Liver (tissue), 8 donors: ENCODE measurements at regions not wholly inside any gene's neighbourhood (a gene's known extent, or its start where the extent isn't known, plus 50 kb on each side); places are given as distances from the start of the nearest gene placed in this dataset.

Source experiments
- DNase-seq: peaks from one replicate; pipeline ENCODE4 v3.0.0-alpha.2; 2017; ENCODE audit warnings: low spot score
- H3K27ac ChIP-seq, 2 donors: one replicate each; pipeline ENCODE4 v1.7.0; 2013; ENCODE audit warnings: inconsistent platforms in 2 of 2, low read length in 2 of 2, control low read depth in 1 of 2, low read depth in 1 of 2, mild to moderate bottlenecking in 1 of 2
- H3K27me3 ChIP-seq, 4 donors: one replicate each; pipeline versions ENCODE4 v1.6.1 to v1.7.0; 2013; ENCODE audit warnings: low read length in 3 of 4, inconsistent platforms in 1 of 4, mild to moderate bottlenecking in 1 of 4, moderate library complexity in 1 of 4; ENCODE audit not compliant: control insufficient read depth in 4 of 4, insufficient read depth in 4 of 4
- H3K36me3 ChIP-seq, 4 donors: one replicate each; pipeline versions ENCODE4 v1.6.1 to v1.7.0; 2013; ENCODE audit warnings: low read length in 3 of 4, mild to moderate bottlenecking in 3 of 4, low read depth in 1 of 4, moderate library complexity in 1 of 4; ENCODE audit not compliant: control insufficient read depth in 4 of 4, insufficient read depth in 3 of 4
- H3K4me1 ChIP-seq, 4 donors: one replicate each; pipeline versions ENCODE4 v1.6.1 to v1.7.0; 2013; ENCODE audit warnings: low read length in 3 of 4, mild to moderate bottlenecking in 3 of 4, moderate library complexity in 1 of 4; ENCODE audit not compliant: control insufficient read depth in 4 of 4, insufficient read depth in 4 of 4
- H3K4me3 ChIP-seq, 3 donors: one replicate each; pipeline versions ENCODE4 v1.6.1 to v1.7.0; 2013; ENCODE audit warnings: low read length in 3 of 3, control low read depth in 1 of 3, low read depth in 1 of 3, mild to moderate bottlenecking in 1 of 3
- H3K9ac ChIP-seq, 2 donors: one replicate each; pipeline ENCODE4 v1.7.0; 2013; ENCODE audit warnings: low read length in 2 of 2, mild to moderate bottlenecking in 2 of 2, moderate library complexity in 2 of 2, control low read depth in 1 of 2, low read depth in 1 of 2
- H3K9me3 ChIP-seq, 4 donors: one replicate each; pipeline versions ENCODE4 v1.6.1 to v1.7.0; 2013; ENCODE audit warnings: low read length in 3 of 4; ENCODE audit not compliant: control insufficient read depth in 4 of 4
- EGR1 ChIP-seq, 2 donors: IDR thresholded peaks; 2 replicates each; pipeline ENCODE4 v1.6.1; 2016 to 2018; ENCODE audit warnings: antibody characterized with exemption in 2 of 2, low read depth in 2 of 2
- FOXA1 ChIP-seq: IDR thresholded peaks from 2 replicates; pipeline ENCODE4 v1.6.1; 2016; ENCODE audit warnings: antibody characterized with exemption
- FOXA2 ChIP-seq: IDR thresholded peaks from 2 replicates; pipeline ENCODE4 v1.6.1; 2016; ENCODE audit warnings: antibody characterized with exemption
- GABPA ChIP-seq, 2 donors: IDR thresholded peaks in 1 of 2; conservative IDR thresholded peaks in 1 of 2; 2 replicates each; pipeline ENCODE4 v1.6.1; 2016; ENCODE audit warnings: antibody characterized with exemption in 2 of 2, mild to moderate bottlenecking in 1 of 2, moderate library complexity in 1 of 2
- HNF4A ChIP-seq, 2 donors: conservative IDR thresholded peaks; 2 replicates each; pipeline ENCODE4 v1.6.1; 2016; ENCODE audit warnings: antibody characterized with exemption in 2 of 2, mild to moderate bottlenecking in 2 of 2
- HNF4G ChIP-seq: IDR thresholded peaks from 2 replicates; pipeline ENCODE4 v1.6.1; 2016; ENCODE audit warnings: antibody characterized with exemption
- JUND ChIP-seq, 2 donors: IDR thresholded peaks; 2 replicates each; pipeline ENCODE4 v1.6.1; 2016; ENCODE audit warnings: antibody characterized with exemption in 2 of 2
- NR2F2 ChIP-seq: IDR thresholded peaks from 2 replicates; pipeline ENCODE4 v1.6.1; 2016; ENCODE audit warnings: antibody characterized with exemption
- RAD21 ChIP-seq, 2 donors: IDR thresholded peaks; 2 replicates each; pipeline ENCODE4 v1.6.1; 2016; ENCODE audit warnings: antibody characterized with exemption in 2 of 2, mild to moderate bottlenecking in 2 of 2
- RXRA ChIP-seq, 2 donors: IDR thresholded peaks; 2 replicates each; pipeline ENCODE4 v1.6.1; 2017 to 2018; ENCODE audit warnings: antibody characterized with exemption in 2 of 2, mild to moderate bottlenecking in 1 of 2
- SP1 ChIP-seq: IDR thresholded peaks from 2 replicates; pipeline ENCODE4 v1.6.1; 2018; ENCODE audit warnings: antibody characterized with exemption, mild to moderate bottlenecking
- TAF1 ChIP-seq: conservative IDR thresholded peaks from 2 replicates; pipeline ENCODE4 v1.6.1; 2016; ENCODE audit warnings: antibody characterized with exemption, mild to moderate bottlenecking
- YY1 ChIP-seq: IDR thresholded peaks from 2 replicates; pipeline ENCODE4 v1.6.1; 2016; ENCODE audit warnings: antibody characterized with exemption, mild to moderate bottlenecking
- WGBS: extraction: QIAGEN DNeasy Blood & Tissue Kit; methylation state at CpG from one replicate; pipeline ENCODE4 v1.1.7; 2013; 5-methylcytosine and 5-hydroxymethylcytosine counted together
- TF ChIP-seq, protein P1 (sequence below): IDR thresholded peaks from 2 replicates; pipeline ENCODE4 v1.6.1; 2016; ENCODE audit warnings: antibody characterized with exemption, mild to moderate bottlenecking
- TF ChIP-seq, protein P2 (sequence below): fragments of 150-350 bp; IDR thresholded peaks from 2 replicates; pipeline ENCODE4 v1.5.1; 2017; ENCODE audit warnings: improper control_type of control experiment, low read depth, low read length; ENCODE audit not compliant: missing input control
- TF ChIP-seq, protein P3 (sequence below): IDR thresholded peaks from 2 replicates; pipeline ENCODE4 v1.6.1; 2016; ENCODE audit warnings: antibody characterized with exemption
- TF ChIP-seq, protein P4 (sequence below): IDR thresholded peaks from 2 replicates; pipeline ENCODE4 v1.6.1; 2016; ENCODE audit warnings: antibody characterized with exemption
- donor health status: healthy.
- donor health status: healthy.
- donor health status: healthy.
- donor health status: healthy.
- donor health status: healthy.

DNA sequence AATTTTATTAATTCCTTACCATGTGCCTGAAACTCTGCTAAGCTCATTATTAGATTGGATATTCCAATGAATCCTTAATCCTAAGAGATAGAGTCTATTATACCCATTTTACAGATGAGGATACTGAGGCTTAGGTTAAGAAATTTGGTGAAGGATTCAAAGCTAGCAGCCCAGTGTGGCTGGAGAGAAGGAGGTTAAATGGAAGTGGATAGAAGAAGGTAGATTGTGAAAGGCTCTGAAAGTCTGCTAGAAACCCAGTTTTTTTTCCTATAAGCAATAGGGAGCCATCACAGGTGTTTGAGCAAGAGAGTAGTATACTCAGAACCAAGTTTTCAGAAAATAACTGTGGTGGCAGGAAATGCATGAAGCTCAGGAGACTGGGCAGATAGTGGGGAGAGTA lies 265.8 kb upstream of the NEBL start:
- TF ChIP-seq SP1 (no peak), FOXA2 (no peak), RAD21 (IDR thresholded peaks at IDR 0.05) (no peak), JUND (IDR thresholded peaks at IDR 0.05) (no peak), HNF4A (conservative IDR thresholded peaks at IDR 0.05) (no peak), EGR1 (IDR thresholded peaks at IDR 0.05; ENCODE audit: low read depth in 2 of 2) (no peak), RXRA (IDR thresholded peaks at IDR 0.05) (no peak), NR2F2 (no peak), FOXA1 (no peak), GABPA (IDR thresholded peaks at IDR 0.05 in 1 of 2, conservative IDR thresholded peaks at IDR 0.05 in 1 of 2) (no peak), YY1 (no peak), TAF1 (no peak), HNF4G (no peak)
- TF ChIP-seq, protein P1, sequence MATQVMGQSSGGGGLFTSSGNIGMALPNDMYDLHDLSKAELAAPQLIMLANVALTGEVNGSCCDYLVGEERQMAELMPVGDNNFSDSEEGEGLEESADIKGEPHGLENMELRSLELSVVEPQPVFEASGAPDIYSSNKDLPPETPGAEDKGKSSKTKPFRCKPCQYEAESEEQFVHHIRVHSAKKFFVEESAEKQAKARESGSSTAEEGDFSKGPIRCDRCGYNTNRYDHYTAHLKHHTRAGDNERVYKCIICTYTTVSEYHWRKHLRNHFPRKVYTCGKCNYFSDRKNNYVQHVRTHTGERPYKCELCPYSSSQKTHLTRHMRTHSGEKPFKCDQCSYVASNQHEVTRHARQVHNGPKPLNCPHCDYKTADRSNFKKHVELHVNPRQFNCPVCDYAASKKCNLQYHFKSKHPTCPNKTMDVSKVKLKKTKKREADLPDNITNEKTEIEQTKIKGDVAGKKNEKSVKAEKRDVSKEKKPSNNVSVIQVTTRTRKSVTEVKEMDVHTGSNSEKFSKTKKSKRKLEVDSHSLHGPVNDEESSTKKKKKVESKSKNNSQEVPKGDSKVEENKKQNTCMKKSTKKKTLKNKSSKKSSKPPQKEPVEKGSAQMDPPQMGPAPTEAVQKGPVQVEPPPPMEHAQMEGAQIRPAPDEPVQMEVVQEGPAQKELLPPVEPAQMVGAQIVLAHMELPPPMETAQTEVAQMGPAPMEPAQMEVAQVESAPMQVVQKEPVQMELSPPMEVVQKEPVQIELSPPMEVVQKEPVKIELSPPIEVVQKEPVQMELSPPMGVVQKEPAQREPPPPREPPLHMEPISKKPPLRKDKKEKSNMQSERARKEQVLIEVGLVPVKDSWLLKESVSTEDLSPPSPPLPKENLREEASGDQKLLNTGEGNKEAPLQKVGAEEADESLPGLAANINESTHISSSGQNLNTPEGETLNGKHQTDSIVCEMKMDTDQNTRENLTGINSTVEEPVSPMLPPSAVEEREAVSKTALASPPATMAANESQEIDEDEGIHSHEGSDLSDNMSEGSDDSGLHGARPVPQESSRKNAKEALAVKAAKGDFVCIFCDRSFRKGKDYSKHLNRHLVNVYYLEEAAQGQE = no peak
- TF ChIP-seq, protein P2, sequence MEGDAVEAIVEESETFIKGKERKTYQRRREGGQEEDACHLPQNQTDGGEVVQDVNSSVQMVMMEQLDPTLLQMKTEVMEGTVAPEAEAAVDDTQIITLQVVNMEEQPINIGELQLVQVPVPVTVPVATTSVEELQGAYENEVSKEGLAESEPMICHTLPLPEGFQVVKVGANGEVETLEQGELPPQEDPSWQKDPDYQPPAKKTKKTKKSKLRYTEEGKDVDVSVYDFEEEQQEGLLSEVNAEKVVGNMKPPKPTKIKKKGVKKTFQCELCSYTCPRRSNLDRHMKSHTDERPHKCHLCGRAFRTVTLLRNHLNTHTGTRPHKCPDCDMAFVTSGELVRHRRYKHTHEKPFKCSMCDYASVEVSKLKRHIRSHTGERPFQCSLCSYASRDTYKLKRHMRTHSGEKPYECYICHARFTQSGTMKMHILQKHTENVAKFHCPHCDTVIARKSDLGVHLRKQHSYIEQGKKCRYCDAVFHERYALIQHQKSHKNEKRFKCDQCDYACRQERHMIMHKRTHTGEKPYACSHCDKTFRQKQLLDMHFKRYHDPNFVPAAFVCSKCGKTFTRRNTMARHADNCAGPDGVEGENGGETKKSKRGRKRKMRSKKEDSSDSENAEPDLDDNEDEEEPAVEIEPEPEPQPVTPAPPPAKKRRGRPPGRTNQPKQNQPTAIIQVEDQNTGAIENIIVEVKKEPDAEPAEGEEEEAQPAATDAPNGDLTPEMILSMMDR = no peak
- TF ChIP-seq, protein P3, sequence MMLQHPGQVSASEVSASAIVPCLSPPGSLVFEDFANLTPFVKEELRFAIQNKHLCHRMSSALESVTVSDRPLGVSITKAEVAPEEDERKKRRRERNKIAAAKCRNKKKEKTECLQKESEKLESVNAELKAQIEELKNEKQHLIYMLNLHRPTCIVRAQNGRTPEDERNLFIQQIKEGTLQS = no peak
- TF ChIP-seq, protein P4, sequence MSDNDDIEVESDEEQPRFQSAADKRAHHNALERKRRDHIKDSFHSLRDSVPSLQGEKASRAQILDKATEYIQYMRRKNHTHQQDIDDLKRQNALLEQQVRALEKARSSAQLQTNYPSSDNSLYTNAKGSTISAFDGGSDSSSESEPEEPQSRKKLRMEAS = no peak
- no peaks in the 10 kb centered on the region for H3K9me3 ChIP-seq
- no peak overlapping the region for H3K4me3 ChIP-seq
- H3K27me3 ChIP-seq = peaks cover 0 to 5% (median 2%) of the 10 kb centered on the region in 4 donors
- DNase-seq = no peak
- no peak overlapping the region for H3K9ac ChIP-seq
- no peaks in the 10 kb centered on the region for H3K36me3 ChIP-seq
- H3K27ac ChIP-seq = no peak overlapping the region
- peaks cover 0 to 2% (median 0%) of the 10 kb centered on the region in 4 donors for H3K4me1 ChIP-seq

DNA sequence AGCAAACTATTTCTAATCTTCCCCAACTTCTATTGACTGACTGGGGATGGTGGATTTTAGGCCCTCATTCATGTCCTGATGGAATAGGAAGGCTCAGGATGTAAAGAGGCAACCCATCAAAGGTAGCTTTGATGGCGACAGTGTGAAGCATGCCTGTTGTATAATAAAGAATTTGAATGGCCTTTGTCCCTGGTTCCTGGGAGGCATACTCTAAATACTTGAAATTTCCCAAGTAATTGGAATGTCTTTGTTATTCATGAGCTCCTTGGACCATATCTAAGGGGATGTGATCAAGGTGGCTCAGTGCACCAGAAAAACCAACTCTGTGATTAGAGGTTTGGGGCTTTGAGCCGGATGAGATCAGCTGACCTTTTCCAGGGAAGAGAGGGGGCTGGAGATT lies 264.5 kb upstream of the NEBL start:
- Histone ChIP-seq H3K27me3 (peaks cover 0 to 5% (median 2%) of the 10 kb centered on the region in 4 donors), H3K9me3 (no peaks in the 10 kb centered on the region), H3K9ac (no peak overlapping the region), H3K27ac (no peak overlapping the region), H3K36me3 (no peaks in the 10 kb centered on the region), H3K4me3 (no peak overlapping the region), H3K4me1 (no peaks in the 10 kb centered on the region)
- DNase-seq = no peak
- no peak for TF ChIP-seq HNF4G
- 98% methylated on average over 2 of the region's 2 CpGs for WGBS
